GM19043 (cell line): ENCODE measurements at regions not wholly inside any gene's neighbourhood (a gene's known extent, or its start where the extent isn't known, plus 50 kb on each side); places are given as distances from the start of the nearest gene placed in this dataset.
"Not testable (repeated sequence)": the region's sequence is repeated elsewhere in the genome, so short reads cannot be mapped to it uniquely, and the experiment has no call there.

ENCODE experiments used
- ATAC-seq: cut with Tn5 transposase; IDR thresholded peaks from one replicate; pipeline ENCODE4 v1.9.1; 2021; ENCODE audit warnings: low read depth; ENCODE audit not compliant: unreplicated experiment

- no peak for ATAC-seq
Measured at GRCh38 chr5:40453689-40454088, 226.0 kb upstream of the PTGER4 start.

DNA sequence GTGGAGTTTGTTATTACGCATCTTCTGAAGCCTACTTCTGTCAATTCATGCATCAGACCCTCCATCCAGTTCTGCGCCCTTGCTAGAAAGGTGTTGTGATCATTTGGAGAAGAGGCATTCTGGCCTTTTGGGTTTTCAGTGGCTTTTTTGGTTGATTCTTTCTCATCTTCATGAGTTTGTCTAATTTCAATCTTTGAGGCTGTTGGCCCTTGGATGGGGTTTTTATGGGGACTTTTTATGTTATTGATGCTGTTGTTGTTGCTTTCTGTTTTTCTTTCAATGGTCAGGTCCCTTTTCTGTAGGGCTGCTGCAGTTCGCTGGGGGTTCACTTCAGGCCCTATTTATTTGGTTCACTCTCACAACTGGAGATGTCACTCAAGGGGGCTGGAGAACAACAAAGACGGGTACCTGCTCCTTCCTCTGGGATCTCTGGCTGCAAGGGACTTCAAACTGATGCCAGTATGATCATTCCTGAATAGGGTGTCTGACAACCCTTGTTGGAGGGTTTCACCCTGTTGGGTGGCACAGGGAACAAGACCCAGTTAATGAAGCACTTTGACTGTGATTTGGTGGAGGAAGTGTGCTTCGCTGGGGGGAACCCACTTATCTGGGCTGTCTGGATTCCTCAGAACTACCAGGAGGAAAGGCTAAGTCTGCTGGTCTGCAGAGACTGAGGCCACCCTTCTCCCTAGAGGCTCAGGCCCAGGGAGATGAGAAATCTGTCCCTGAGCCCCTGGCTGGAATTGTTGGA, 226.7 kb upstream of the PTGER4 start:
- no peak for ATAC-seq

DNA sequence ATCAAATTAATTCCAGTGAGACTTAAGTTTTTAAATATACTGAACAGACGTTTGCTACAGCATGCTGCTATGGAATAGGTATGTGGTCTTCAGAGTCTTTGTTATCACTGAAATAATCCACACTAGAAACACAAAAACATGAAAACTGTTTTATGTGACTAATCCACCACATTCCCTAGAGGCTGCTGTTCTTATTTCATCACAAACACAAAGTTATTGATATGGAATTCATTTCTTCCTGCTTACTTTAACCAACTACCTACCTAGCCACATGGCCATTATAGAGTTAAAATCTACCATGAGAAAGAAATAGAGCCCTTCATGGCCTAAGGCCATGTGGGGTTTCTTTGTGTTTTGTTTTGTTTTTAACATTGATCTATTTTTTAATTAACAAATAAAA, 232.3 kb upstream of the PTGER4 start:
- ATAC-seq: no peak

DNA sequence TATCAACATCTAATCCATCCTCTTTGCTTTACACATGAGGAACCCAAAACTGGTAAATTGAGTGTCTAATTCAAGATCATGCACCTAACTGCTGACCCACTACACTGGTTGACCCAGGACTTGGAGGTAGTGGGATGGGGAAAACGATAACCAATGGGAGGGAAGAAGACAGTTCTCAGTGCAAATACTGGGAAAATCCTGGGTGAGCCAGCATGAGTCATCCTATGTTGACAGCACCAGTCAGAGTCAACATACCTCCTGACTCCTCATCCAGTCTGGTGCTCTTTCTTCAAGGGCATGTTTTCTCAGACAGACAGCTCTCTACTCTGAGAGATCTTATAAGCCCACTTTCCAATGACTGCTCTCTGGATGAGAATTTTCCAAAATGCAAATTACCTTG, 232.8 kb upstream of the PTGER4 start:
- ATAC-seq: no peak

GRCh38 chr5:40442346-40442745, 237.4 kb upstream of the PTGER4 start:
- ATAC-seq: peak; percentile 62

DNA sequence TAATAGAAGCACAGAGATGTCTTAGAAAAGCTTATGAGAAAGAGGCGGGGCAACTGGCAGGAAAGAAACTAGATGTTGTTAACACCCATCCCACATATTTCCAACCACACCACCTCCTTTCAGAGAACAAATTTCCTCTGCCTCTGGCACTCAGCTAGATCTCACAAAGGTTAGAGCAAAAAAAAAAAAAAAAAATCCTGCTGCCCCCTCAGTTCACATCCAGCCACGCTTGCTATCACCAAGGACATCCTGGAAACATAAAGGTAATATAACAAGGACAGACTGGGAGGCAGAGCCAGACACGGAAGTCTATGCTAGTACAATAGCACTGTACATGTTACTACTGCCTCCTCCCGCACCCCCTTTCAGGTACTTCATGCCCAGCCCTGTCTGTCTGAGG, 238.0 kb upstream of the PTGER4 start:
- ATAC-seq: no peak

DNA sequence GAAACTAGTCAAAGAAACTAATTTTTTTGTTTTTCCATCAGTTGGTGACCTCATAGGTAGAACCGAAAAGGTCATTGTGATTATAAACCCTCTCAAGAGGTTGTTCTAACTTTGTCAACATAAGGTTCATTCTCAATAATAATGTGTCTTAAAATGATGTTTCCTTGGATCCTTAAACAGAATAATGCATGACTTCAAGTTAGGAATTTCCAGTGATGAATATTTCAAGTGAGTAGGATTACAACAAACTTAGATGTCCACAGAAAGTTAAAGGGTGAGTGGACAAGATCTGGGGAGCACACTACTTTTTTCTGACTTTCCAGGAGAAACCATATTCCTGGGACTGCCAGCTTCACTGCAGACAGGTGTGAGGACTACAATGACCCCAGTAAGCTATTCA, 239.0 kb upstream of the PTGER4 start:
- ATAC-seq: no peak

DNA sequence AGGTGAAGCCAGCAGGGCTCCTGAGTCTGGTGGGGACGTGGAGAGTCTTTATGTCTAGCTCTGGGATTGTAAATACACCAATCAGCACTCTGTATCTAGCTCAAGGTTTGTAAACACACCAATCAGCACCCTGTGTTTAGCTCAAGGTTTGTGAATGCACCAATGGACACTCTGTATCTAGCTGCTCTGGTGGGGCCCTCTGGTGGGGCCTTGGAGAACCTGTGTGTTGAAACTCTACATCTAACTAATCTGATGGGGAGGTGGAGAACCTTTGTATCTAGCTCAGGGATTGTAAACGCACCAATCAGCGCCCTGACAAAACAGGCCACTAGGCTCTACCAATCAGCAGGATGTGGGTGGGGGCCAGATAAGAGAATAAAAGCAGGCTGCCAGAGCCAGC, 240.6 kb upstream of the PTGER4 start:
- not testable (repeated sequence) for ATAC-seq

DNA sequence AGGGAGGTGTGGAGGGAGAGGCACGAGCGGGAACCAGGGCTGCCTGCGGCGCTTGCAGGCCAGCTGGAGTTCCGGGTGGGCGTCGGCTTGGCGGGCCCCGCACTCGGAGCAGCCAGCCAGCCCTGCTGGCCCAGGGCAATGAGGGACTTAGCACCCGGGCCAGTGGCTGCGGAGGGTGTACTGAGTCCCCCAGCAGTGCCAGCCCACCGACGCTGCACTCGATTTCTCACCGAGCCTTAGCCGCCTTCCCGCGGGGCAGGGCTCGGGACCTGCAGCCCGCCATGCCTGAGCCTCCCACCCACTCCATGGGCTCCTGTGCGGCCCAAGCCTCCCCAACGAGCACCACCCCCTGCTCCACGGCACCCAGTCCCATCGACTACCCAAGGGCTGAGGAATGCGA, 241.1 kb upstream of the PTGER4 start:
- ATAC-seq: not testable (repeated sequence)

DNA sequence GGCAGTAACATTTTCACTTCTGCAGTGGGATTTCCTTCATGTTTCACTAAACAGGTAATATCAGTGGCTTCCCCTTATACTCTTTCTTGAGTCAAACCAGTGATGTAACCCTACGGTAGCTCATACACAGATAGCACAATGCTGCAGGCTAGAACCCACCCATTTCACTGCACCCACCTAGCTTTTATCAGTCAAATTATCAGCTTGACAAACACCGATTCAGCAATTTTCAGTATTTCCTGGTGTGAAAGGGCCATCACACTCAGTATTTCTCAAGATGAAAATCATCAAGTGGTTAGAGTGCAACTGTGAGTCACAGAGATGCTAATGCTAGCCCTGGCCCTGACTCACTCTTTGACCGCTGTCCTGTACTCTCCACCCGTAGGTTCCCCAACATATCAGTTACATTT, 242.3 kb upstream of the PTGER4 start:
- peak; percentile 39 for ATAC-seq

DNA sequence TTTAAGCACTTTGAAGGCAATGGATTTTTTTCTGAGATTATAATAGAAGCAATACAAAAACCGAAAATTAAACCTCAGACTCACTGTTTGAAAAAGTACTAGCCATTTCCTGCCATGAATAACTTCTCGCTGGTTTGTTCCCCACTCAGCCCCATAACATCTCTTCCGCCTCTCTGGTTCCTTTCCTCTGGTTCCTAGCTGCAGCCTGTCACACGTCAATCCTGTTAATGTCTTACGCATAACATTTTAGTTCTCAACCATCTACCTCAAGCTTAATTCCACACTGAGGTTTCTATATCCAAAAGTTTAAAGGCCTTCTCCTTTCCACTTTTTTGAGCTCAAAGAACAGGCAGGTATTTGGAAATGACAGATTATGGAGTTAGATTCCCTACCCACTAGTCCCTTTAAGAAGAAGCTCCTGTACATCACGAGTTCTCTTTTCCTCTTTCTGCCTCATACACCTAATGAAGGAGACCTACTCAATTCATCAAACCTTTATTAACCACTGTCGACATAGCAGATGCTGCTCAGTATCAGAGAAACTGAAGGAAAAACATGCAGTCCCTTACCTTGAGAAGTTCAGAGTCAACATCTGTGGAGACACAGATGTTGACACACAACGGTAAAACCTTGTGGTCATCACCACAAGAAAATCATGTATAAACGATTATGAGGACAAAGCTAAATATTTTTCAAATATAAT, 243.0 kb upstream of the PTGER4 start:
- ATAC-seq: peak; percentile 73

GRCh38 chr5:40435706-40436105, 244.0 kb upstream of the PTGER4 start:
- not testable (repeated sequence) for ATAC-seq

DNA sequence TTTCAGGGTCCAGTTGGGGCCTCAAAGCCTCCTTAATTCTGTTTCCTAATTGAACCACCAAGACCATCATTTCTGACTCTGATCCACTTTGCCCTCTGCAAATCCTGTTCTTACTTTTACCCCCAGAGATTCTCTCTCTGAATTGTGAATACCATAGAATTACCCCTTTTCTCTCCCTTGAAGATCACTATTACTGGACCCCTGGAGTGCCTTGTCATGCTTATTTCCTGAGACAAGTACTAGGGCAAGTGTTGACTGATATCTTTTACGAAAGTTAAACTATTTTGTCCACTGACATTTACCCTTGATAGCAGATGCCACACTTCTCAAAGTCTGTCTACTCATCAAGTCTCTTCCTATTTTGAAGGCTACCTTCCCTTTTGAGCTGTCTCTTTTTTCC, 246.9 kb upstream of the PTGER4 start:
- no peak for ATAC-seq

GRCh38 chr5:40431734-40432133, 248.0 kb upstream of the PTGER4 start:
- no peak for ATAC-seq

DNA sequence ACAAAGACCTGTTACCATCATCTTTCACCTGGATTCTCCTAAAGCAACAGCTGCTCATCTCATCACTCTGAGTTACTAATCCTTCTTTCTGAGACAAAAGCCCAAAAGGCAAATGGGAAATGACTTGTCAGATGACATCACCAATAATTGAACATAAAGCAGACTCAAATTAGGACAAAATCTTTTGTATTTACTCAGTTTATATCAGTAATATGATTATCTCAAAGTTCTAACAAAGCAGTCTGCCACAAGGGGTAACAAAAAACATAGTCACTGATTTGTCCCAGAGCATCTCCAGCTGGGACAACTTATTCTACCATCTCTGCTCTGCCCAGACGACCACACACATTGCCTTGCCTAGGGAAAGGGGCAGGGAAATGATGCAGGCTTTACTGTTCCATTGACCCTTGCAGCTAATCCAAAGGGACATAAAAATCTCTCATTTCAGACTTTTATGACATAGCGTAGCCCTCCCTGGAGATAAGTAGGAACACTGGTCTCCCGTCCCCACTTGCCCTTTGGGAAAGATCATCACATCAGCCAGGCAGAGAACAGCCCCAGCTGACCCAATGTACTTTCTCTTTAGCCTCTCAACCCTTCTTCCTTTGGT, 249.5 kb upstream of the PTGER4 start:
- ATAC-seq: no peak

GRCh38 chr5:40429258-40430100, 250.2 kb upstream of the PTGER4 start:
- no peak for ATAC-seq

- ATAC-seq: no peak
Measured at GRCh38 chr5:40428815-40429214, 250.9 kb upstream of the PTGER4 start.

GRCh38 chr5:40428126-40428525, 251.6 kb upstream of the PTGER4 start:
- ATAC-seq: no peak

GRCh38 chr5:40417046-40417810, 262.5 kb upstream of the PTGER4 start:
- not testable (repeated sequence) for ATAC-seq

- no peak for ATAC-seq
Measured at GRCh38 chr5:40416588-40416987, 263.1 kb upstream of the PTGER4 start.
